ENCODE measurements at regions not wholly inside any gene's neighbourhood (a gene's known extent, or its start where the extent isn't known, plus 50 kb on each side); places are given as distances from the start of the nearest gene placed in this dataset.

- Histone ChIP-seq H3K36me3 (ENCODE audit: insufficient read depth, low read length) (no peaks in the 10 kb centered on the region), H3K79me2 (ENCODE audit: insufficient read depth, low read length) (no peaks in the 10 kb centered on the region), H2AFZ (ENCODE audit: low read length) (no peak overlapping the region), H3K4me1 (ENCODE audit: insufficient read depth, low read length, poor library complexity, severe bottlenecking) (no peaks in the 10 kb centered on the region), H3K9ac (ENCODE audit: low read depth, low read length, poor library complexity, severe bottlenecking) (no peak overlapping the region), H3K9me3 (ENCODE audit: insufficient read depth, low read depth, low read length) (no peaks in the 10 kb centered on the region), H4K20me1 (ENCODE audit: insufficient read depth, low read length, poor library complexity, severe bottlenecking) (no peaks in the 10 kb centered on the region), H3K27me3 (ENCODE audit: insufficient read depth, low read length, poor library complexity, severe bottlenecking) (no peaks in the 10 kb centered on the region), H3K4me3 (ENCODE audit: low read length, poor library complexity, severe bottlenecking) (no peak overlapping the region), H3F3A (ENCODE audit: low read depth) (no peaks in the 10 kb centered on the region), H3K9me2 (replicated peaks; ENCODE audit: low read depth, low read length) (no peaks in the 10 kb centered on the region), H3K4me2 (ENCODE audit: low read depth, low read length, poor library complexity, severe bottlenecking) (no peak overlapping the region)
- TF ChIP-seq CTCF (conservative IDR thresholded peaks at IDR 0.05; ENCODE audit: low read length) (no peak), EZH2phosphoT487 (IDR thresholded peaks at IDR 0.05; ENCODE audit: borderline replicate concordance) (no peak)
These were observed 278.7 kb upstream of the KLHL1 start for GRCh38 chr13:70386919-70387318.

- TF ChIP-seq EZH2phosphoT487 (IDR thresholded peaks at IDR 0.05; ENCODE audit: borderline replicate concordance): no peak
- no peak for TF ChIP-seq CTCF (conservative IDR thresholded peaks at IDR 0.05; ENCODE audit: low read length)
- Histone ChIP-seq H4K20me1 (ENCODE audit: insufficient read depth, low read length, poor library complexity, severe bottlenecking) (no peaks in the 10 kb centered on the region), H3K9me3 (ENCODE audit: insufficient read depth, low read depth, low read length) (no peaks in the 10 kb centered on the region), H3K4me1 (ENCODE audit: insufficient read depth, low read length, poor library complexity, severe bottlenecking) (no peaks in the 10 kb centered on the region), H3K9me2 (replicated peaks; ENCODE audit: low read depth, low read length) (no peaks in the 10 kb centered on the region), H3F3A (ENCODE audit: low read depth) (no peaks in the 10 kb centered on the region), H2AFZ (ENCODE audit: low read length) (no peak overlapping the region), H3K36me3 (ENCODE audit: insufficient read depth, low read length) (no peaks in the 10 kb centered on the region), H3K27me3 (ENCODE audit: insufficient read depth, low read length, poor library complexity, severe bottlenecking) (no peaks in the 10 kb centered on the region), H3K79me2 (ENCODE audit: insufficient read depth, low read length) (no peaks in the 10 kb centered on the region), H3K4me2 (ENCODE audit: low read depth, low read length, poor library complexity, severe bottlenecking) (no peak overlapping the region), H3K4me3 (ENCODE audit: low read length, poor library complexity, severe bottlenecking) (no peak overlapping the region), H3K9ac (ENCODE audit: low read depth, low read length, poor library complexity, severe bottlenecking) (no peak overlapping the region)
These were observed 277.6 kb upstream of the KLHL1 start for GRCh38 chr13:70385852-70386251.

- H3K9me2 ChIP-seq (replicated peaks; ENCODE audit: low read depth, low read length): no peaks in the 10 kb centered on the region
- no peaks in the 10 kb centered on the region for H3K4me1 ChIP-seq (ENCODE audit: insufficient read depth, low read length, poor library complexity, severe bottlenecking)
- no peak overlapping the region for H3K9ac ChIP-seq (ENCODE audit: low read depth, low read length, poor library complexity, severe bottlenecking)
- H3K9me3 ChIP-seq (ENCODE audit: insufficient read depth, low read depth, low read length): no peaks in the 10 kb centered on the region
- H3K36me3 ChIP-seq (ENCODE audit: insufficient read depth, low read length): no peaks in the 10 kb centered on the region
- TF ChIP-seq EZH2phosphoT487 (IDR thresholded peaks at IDR 0.05; ENCODE audit: borderline replicate concordance) (no peak), CTCF (conservative IDR thresholded peaks at IDR 0.05; ENCODE audit: low read length) (no peak)
- H3F3A ChIP-seq (ENCODE audit: low read depth): no peaks in the 10 kb centered on the region
- no peaks in the 10 kb centered on the region for H3K79me2 ChIP-seq (ENCODE audit: insufficient read depth, low read length)
- H2AFZ ChIP-seq (ENCODE audit: low read length): no peak overlapping the region
- no peaks in the 10 kb centered on the region for H4K20me1 ChIP-seq (ENCODE audit: insufficient read depth, low read length, poor library complexity, severe bottlenecking)
- H3K4me2 ChIP-seq (ENCODE audit: low read depth, low read length, poor library complexity, severe bottlenecking): no peak overlapping the region
- no peaks in the 10 kb centered on the region for H3K27me3 ChIP-seq (ENCODE audit: insufficient read depth, low read length, poor library complexity, severe bottlenecking)
- H3K4me3 ChIP-seq (ENCODE audit: low read length, poor library complexity, severe bottlenecking): no peak overlapping the region
These were observed 275.9 kb upstream of the KLHL1 start for GRCh38 chr13:70384156-70384555.

All from Loucy (cell line).